ENCODE measurements at regions not wholly inside any gene's neighbourhood (a gene's known extent, or its start where the extent isn't known, plus 50 kb on each side); places are given as distances from the start of the nearest gene placed in this dataset.
"Not testable (repeated sequence)": the region's sequence is repeated elsewhere in the genome, so short reads cannot be mapped to it uniquely, and the experiment has no call there.

- H3K4me3 ChIP-seq (ENCODE audit: low read length), result no peak overlapping the region
- peaks cover 19% of the 10 kb centered on the region for H3K9me3 ChIP-seq (ENCODE audit: low read length)
- H3K36me3 ChIP-seq (ENCODE audit: insufficient read depth, low read length), result no peaks in the 10 kb centered on the region
- no peaks in the 10 kb centered on the region for H4K20me1 ChIP-seq (ENCODE audit: insufficient read depth, low read depth, low read length)
- no peak overlapping the region for H3K4me2 ChIP-seq (ENCODE audit: low read depth, low read length, poor library complexity, severe bottlenecking)
- no peak overlapping the region for H3K9ac ChIP-seq (ENCODE audit: low read length)
- H3K27ac ChIP-seq (ENCODE audit: low read length), result no peak overlapping the region
- no peaks in the 10 kb centered on the region for H3K79me2 ChIP-seq (ENCODE audit: low read length)
- H2AFZ ChIP-seq (ENCODE audit: low read length), result no peak overlapping the region
- H3K9me2 ChIP-seq (replicated peaks; ENCODE audit: insufficient read depth, low read length), result no peaks in the 10 kb centered on the region
- no peaks in the 10 kb centered on the region for H3K4me1 ChIP-seq (ENCODE audit: low read length)
- H3K27me3 ChIP-seq (ENCODE audit: low read length), result no peaks in the 10 kb centered on the region
- no peak for DNase-seq
Observed at GRCh38 chrX:128425546-128425945, 373.3 kb upstream of the ACTRT1 start.

DNA sequence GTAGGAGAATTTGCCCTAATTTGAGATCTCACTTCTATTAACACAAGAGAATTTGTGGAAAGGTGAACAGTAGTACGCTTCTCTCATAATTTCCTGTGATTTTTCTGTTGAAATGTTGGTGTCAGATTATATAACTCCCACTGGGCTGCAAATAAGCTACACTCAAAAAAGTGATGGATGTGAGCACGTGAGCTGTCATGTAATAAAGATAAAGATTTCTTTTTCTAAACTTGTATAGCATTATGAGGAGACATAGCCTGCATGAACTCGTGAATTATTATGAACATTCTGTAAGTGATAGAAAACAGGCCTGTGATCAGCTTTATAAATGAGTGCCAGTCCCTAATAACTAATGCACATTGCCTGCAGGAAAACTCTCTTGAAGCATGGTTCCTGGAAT lies 356.6 kb upstream of the ACTRT1 start:
- no peaks in the 10 kb centered on the region for H4K20me1 ChIP-seq (ENCODE audit: insufficient read depth, low read depth, low read length)
- no peaks in the 10 kb centered on the region for H3K4me1 ChIP-seq (ENCODE audit: low read length)
- H3K27ac ChIP-seq (ENCODE audit: low read length), result no peak overlapping the region
- H2AFZ ChIP-seq (ENCODE audit: low read length), result no peak overlapping the region
- no peaks in the 10 kb centered on the region for H3K79me2 ChIP-seq (ENCODE audit: low read length)
- H3K4me2 ChIP-seq (ENCODE audit: low read depth, low read length, poor library complexity, severe bottlenecking), result no peak overlapping the region
- DNase-seq, result no peak
- no peak overlapping the region for H3K4me3 ChIP-seq (ENCODE audit: low read length)
- H3K9ac ChIP-seq (ENCODE audit: low read length), result no peak overlapping the region
- no peaks in the 10 kb centered on the region for H3K9me2 ChIP-seq (replicated peaks; ENCODE audit: insufficient read depth, low read length)
- H3K36me3 ChIP-seq (ENCODE audit: insufficient read depth, low read length), result no peaks in the 10 kb centered on the region
- no peaks in the 10 kb centered on the region for H3K27me3 ChIP-seq (ENCODE audit: low read length)
- H3K9me3 ChIP-seq (ENCODE audit: low read length), result peaks cover 34% of the 10 kb centered on the region

- Histone ChIP-seq H4K20me1 (ENCODE audit: insufficient read depth, low read depth, low read length) (no peaks in the 10 kb centered on the region), H3K9ac (ENCODE audit: low read length) (no peak overlapping the region), H3K9me3 (ENCODE audit: low read length) (peaks cover 15% of the 10 kb centered on the region), H3K4me3 (ENCODE audit: low read length) (no peak overlapping the region), H3K4me1 (ENCODE audit: low read length) (no peaks in the 10 kb centered on the region), H3K79me2 (ENCODE audit: low read length) (no peaks in the 10 kb centered on the region), H2AFZ (ENCODE audit: low read length) (no peak overlapping the region), H3K4me2 (ENCODE audit: low read depth, low read length, poor library complexity, severe bottlenecking) (no peak overlapping the region), H3K27ac (ENCODE audit: low read length) (no peak overlapping the region), H3K36me3 (ENCODE audit: insufficient read depth, low read length) (no peaks in the 10 kb centered on the region), H3K27me3 (ENCODE audit: low read length) (no peaks in the 10 kb centered on the region), H3K9me2 (replicated peaks; ENCODE audit: insufficient read depth, low read length) (no peaks in the 10 kb centered on the region)
- no peak for DNase-seq
Observed at GRCh38 chrX:128396601-128397000, 344.4 kb upstream of the ACTRT1 start.

- H3K9me2 ChIP-seq (replicated peaks; ENCODE audit: insufficient read depth, low read length); H3K9ac ChIP-seq (ENCODE audit: low read length); H3K79me2 ChIP-seq (ENCODE audit: low read length); H3K27me3 ChIP-seq (ENCODE audit: low read length); H3K36me3 ChIP-seq (ENCODE audit: insufficient read depth, low read length); H4K20me1 ChIP-seq (ENCODE audit: insufficient read depth, low read depth, low read length); H3K4me2 ChIP-seq (ENCODE audit: low read depth, low read length, poor library complexity, severe bottlenecking); DNase-seq; H3K4me1 ChIP-seq (ENCODE audit: low read length); H3K4me3 ChIP-seq (ENCODE audit: low read length); H3K27ac ChIP-seq (ENCODE audit: low read length); H2AFZ ChIP-seq (ENCODE audit: low read length): not testable (repeated sequence)
- H3K9me3 ChIP-seq (ENCODE audit: low read length), result peaks cover 12% of the 10 kb centered on the region
Observed at GRCh38 chrX:128383846-128384245, 331.6 kb upstream of the ACTRT1 start.

DNA sequence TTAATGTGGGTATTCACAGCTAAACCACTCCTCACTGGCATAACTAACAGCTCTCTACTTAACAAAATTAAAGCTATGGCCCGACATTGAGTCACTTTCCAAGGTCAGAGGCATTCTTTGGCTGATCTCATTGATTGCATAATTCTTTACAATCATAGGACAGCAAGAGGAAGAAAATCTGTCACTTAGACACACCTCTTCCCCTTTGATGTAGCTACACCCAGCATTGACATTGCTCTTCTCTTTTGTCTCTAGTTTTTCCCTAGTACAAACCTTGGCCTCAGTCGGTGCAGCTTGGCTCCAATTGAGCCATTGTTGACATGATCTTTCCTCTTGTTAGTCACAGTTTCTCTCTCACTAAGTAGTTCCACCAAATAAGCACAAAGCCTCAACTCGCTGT lies 313.3 kb upstream of the ACTRT1 start:
- H3K79me2 ChIP-seq (ENCODE audit: low read length), result no peaks in the 10 kb centered on the region
- H3K9me3 ChIP-seq (ENCODE audit: low read length), result peaks cover 23% of the 10 kb centered on the region
- no peak overlapping the region for H2AFZ ChIP-seq (ENCODE audit: low read length)
- H3K4me2 ChIP-seq (ENCODE audit: low read depth, low read length, poor library complexity, severe bottlenecking), result no peak overlapping the region
- no peaks in the 10 kb centered on the region for H3K9me2 ChIP-seq (replicated peaks; ENCODE audit: insufficient read depth, low read length)
- H3K4me3 ChIP-seq (ENCODE audit: low read length), result no peak overlapping the region
- no peaks in the 10 kb centered on the region for H3K4me1 ChIP-seq (ENCODE audit: low read length)
- H3K36me3 ChIP-seq (ENCODE audit: insufficient read depth, low read length), result no peaks in the 10 kb centered on the region
- H3K9ac ChIP-seq (ENCODE audit: low read length), result no peak overlapping the region
- H4K20me1 ChIP-seq (ENCODE audit: insufficient read depth, low read depth, low read length), result no peaks in the 10 kb centered on the region
- no peaks in the 10 kb centered on the region for H3K27me3 ChIP-seq (ENCODE audit: low read length)
- DNase-seq, result no peak
- H3K27ac ChIP-seq (ENCODE audit: low read length), result no peak overlapping the region

GRCh38 chrX:128335671-128336070 lies 283.5 kb upstream of the ACTRT1 start:
- no peak overlapping the region for H2AFZ ChIP-seq (ENCODE audit: low read length)
- no peak overlapping the region for H3K27ac ChIP-seq (ENCODE audit: low read length)
- H3K79me2 ChIP-seq (ENCODE audit: low read length), result no peaks in the 10 kb centered on the region
- no peak overlapping the region for H3K4me3 ChIP-seq (ENCODE audit: low read length)
- H3K9ac ChIP-seq (ENCODE audit: low read length), result no peak overlapping the region
- no peaks in the 10 kb centered on the region for H3K36me3 ChIP-seq (ENCODE audit: insufficient read depth, low read length)
- H4K20me1 ChIP-seq (ENCODE audit: insufficient read depth, low read depth, low read length), result no peaks in the 10 kb centered on the region
- peaks cover 21% of the 10 kb centered on the region for H3K9me3 ChIP-seq (ENCODE audit: low read length)
- H3K27me3 ChIP-seq (ENCODE audit: low read length), result no peaks in the 10 kb centered on the region
- no peak for DNase-seq
- no peaks in the 10 kb centered on the region for H3K9me2 ChIP-seq (replicated peaks; ENCODE audit: insufficient read depth, low read length)
- no peaks in the 10 kb centered on the region for H3K4me1 ChIP-seq (ENCODE audit: low read length)
- no peak overlapping the region for H3K4me2 ChIP-seq (ENCODE audit: low read depth, low read length, poor library complexity, severe bottlenecking)

- Histone ChIP-seq H3K4me1 (ENCODE audit: low read length) (no peaks in the 10 kb centered on the region), H3K36me3 (ENCODE audit: insufficient read depth, low read length) (no peaks in the 10 kb centered on the region), H2AFZ (ENCODE audit: low read length) (no peak overlapping the region), H3K4me3 (ENCODE audit: low read length) (no peak overlapping the region), H3K27me3 (ENCODE audit: low read length) (no peaks in the 10 kb centered on the region), H3K4me2 (ENCODE audit: low read depth, low read length, poor library complexity, severe bottlenecking) (no peak overlapping the region), H3K9ac (ENCODE audit: low read length) (no peak overlapping the region), H3K27ac (ENCODE audit: low read length) (no peak overlapping the region), H3K79me2 (ENCODE audit: low read length) (no peaks in the 10 kb centered on the region), H4K20me1 (ENCODE audit: insufficient read depth, low read depth, low read length) (no peaks in the 10 kb centered on the region), H3K9me3 (ENCODE audit: low read length) (peaks cover 22% of the 10 kb centered on the region), H3K9me2 (replicated peaks; ENCODE audit: insufficient read depth, low read length) (no peaks in the 10 kb centered on the region)
- no peak for DNase-seq
Observed at GRCh38 chrX:128334821-128335220, 282.6 kb upstream of the ACTRT1 start.

- Histone ChIP-seq H3K4me2 (ENCODE audit: low read depth, low read length, poor library complexity, severe bottlenecking) (no peak overlapping the region), H3K36me3 (ENCODE audit: insufficient read depth, low read length) (no peaks in the 10 kb centered on the region)
- no peak for DNase-seq
Observed at GRCh38 chrX:128310912-128311311, 258.7 kb upstream of the ACTRT1 start.

GRCh38 chrX:128309311-128309710 lies 257.1 kb upstream of the ACTRT1 start:
- peaks cover 17% of the 10 kb centered on the region for H3K9me3 ChIP-seq (ENCODE audit: low read length)
- H3K4me2 ChIP-seq (ENCODE audit: low read depth, low read length, poor library complexity, severe bottlenecking), result no peak overlapping the region
- no peak overlapping the region for H2AFZ ChIP-seq (ENCODE audit: low read length)
- no peak overlapping the region for H3K9ac ChIP-seq (ENCODE audit: low read length)
- no peak for DNase-seq
- no peaks in the 10 kb centered on the region for H3K27me3 ChIP-seq (ENCODE audit: low read length)
- no peaks in the 10 kb centered on the region for H3K79me2 ChIP-seq (ENCODE audit: low read length)
- H3K36me3 ChIP-seq (ENCODE audit: insufficient read depth, low read length), result no peaks in the 10 kb centered on the region
- H4K20me1 ChIP-seq (ENCODE audit: insufficient read depth, low read depth, low read length), result no peaks in the 10 kb centered on the region
- no peaks in the 10 kb centered on the region for H3K4me1 ChIP-seq (ENCODE audit: low read length)
- H3K4me3 ChIP-seq (ENCODE audit: low read length), result no peak overlapping the region
- H3K9me2 ChIP-seq (replicated peaks; ENCODE audit: insufficient read depth, low read length), result no peaks in the 10 kb centered on the region
- H3K27ac ChIP-seq (ENCODE audit: low read length), result no peak overlapping the region

More at GRCh38 chrX:128310912-128311311, 258.7 kb upstream of the ACTRT1 start:
- H2AFZ ChIP-seq (ENCODE audit: low read length), result no peak overlapping the region
- no peaks in the 10 kb centered on the region for H3K79me2 ChIP-seq (ENCODE audit: low read length)
- H3K27ac ChIP-seq (ENCODE audit: low read length), result no peak overlapping the region
- H3K4me1 ChIP-seq (ENCODE audit: low read length), result no peaks in the 10 kb centered on the region
- no peak overlapping the region for H3K4me3 ChIP-seq (ENCODE audit: low read length)
- H3K9me3 ChIP-seq (ENCODE audit: low read length), result peaks cover 17% of the 10 kb centered on the region
- no peak overlapping the region for H3K9ac ChIP-seq (ENCODE audit: low read length)
- no peaks in the 10 kb centered on the region for H3K27me3 ChIP-seq (ENCODE audit: low read length)
- H3K9me2 ChIP-seq (replicated peaks; ENCODE audit: insufficient read depth, low read length), result no peaks in the 10 kb centered on the region
- no peaks in the 10 kb centered on the region for H4K20me1 ChIP-seq (ENCODE audit: insufficient read depth, low read depth, low read length)

All from Karpas-422 (cell line).